ENCODE measurements at regions not wholly inside any gene's neighbourhood (a gene's known extent, or its start where the extent isn't known, plus 50 kb on each side); places are given as distances from the start of the nearest gene placed in this dataset.

DNA sequence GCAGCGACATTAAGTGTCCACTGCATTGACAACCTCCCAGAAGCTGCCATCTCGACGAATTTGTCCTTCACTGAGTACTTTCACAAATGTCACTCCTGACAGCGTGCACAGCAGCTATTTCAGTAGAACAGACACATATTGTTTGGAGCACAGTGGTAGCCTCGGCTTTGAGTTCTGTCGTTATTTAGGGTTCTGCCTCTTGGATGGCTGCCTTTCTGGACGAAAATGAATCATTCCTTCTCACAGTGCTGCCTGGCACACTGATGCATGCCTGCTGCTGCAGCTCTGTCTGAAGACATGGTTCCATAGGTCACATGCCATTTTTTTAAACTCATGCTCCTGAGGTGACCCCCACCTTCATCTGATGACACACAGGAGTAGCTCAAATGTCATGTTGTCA, 477.0 kb downstream of the C6orf118 start:
- CTCF ChIA-PET: no interaction called here
- Mint-ChIP-seq H3K4me1 (ENCODE audit: low read depth, unreplicated experiment) (peaks cover 7% of the 10 kb centered on the region), H3K9me3 (ENCODE audit: low read depth, unreplicated experiment) (peaks cover 11% of the 10 kb centered on the region), H3K4me3 (ENCODE audit: low read depth, unreplicated experiment) (no peak overlapping the region), H3K27ac (ENCODE audit: unreplicated experiment) (no peak overlapping the region), H3K36me3 (ENCODE audit: insufficient read depth, unreplicated experiment) (no peaks in the 10 kb centered on the region), H3K27me3 (ENCODE audit: unreplicated experiment) (no peaks in the 10 kb centered on the region)
- intact Hi-C loops (cut with micrococcal nuclease; ENCODE audit: unreplicated experiment): no loop called here
- TF ChIP-seq, protein P1, sequence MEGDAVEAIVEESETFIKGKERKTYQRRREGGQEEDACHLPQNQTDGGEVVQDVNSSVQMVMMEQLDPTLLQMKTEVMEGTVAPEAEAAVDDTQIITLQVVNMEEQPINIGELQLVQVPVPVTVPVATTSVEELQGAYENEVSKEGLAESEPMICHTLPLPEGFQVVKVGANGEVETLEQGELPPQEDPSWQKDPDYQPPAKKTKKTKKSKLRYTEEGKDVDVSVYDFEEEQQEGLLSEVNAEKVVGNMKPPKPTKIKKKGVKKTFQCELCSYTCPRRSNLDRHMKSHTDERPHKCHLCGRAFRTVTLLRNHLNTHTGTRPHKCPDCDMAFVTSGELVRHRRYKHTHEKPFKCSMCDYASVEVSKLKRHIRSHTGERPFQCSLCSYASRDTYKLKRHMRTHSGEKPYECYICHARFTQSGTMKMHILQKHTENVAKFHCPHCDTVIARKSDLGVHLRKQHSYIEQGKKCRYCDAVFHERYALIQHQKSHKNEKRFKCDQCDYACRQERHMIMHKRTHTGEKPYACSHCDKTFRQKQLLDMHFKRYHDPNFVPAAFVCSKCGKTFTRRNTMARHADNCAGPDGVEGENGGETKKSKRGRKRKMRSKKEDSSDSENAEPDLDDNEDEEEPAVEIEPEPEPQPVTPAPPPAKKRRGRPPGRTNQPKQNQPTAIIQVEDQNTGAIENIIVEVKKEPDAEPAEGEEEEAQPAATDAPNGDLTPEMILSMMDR (IDR thresholded peaks at IDR 0.05; ENCODE audit: unreplicated experiment): no peak
- no peak for DNase-seq
- no TSS peak for BruUV-seq (replicated peaks)

DNA sequence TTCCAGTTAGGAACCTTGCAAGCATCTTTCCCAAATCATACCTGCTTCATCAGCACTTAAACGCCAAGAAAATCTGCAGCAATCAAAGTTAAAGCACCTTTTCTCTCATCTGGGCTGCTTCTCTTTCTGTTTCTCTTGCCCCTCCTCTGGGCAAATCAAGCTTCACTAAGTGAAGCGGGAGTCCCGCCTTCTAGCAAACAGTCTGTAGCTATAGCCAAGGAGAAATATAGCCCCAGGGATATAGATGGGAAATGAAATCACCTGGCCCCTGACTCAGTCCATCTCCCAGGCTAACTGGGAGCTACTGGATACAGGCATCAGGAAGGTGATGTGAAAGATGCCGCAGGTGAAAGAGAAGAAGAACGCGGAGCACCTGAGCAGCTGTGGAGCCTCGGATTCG, 481.9 kb downstream of the C6orf118 start:
- Mint-ChIP-seq H3K9me3 (ENCODE audit: low read depth, unreplicated experiment) (peaks cover 6% of the 10 kb centered on the region), H3K4me3 (ENCODE audit: low read depth, unreplicated experiment) (peak overlapping the region; percentile 65), H3K27me3 (ENCODE audit: unreplicated experiment) (no peaks in the 10 kb centered on the region), H3K27ac (ENCODE audit: unreplicated experiment) (peak overlapping the region; percentile 82), H3K4me1 (ENCODE audit: low read depth, unreplicated experiment) (peaks cover 17% of the 10 kb centered on the region), H3K36me3 (ENCODE audit: insufficient read depth, unreplicated experiment) (peaks cover 5% of the 10 kb centered on the region)
- no TSS peak for BruUV-seq (replicated peaks)
- DNase-seq: peak; percentile 9
- CTCF ChIA-PET: interaction anchor here (0.5 to 0.7 kb wide), 3 partner anchors 61 to 704 kb away, joined by 3 to 6 read pairs (median 5); no protein-coding TSS in a partner anchor
- intact Hi-C loops (cut with micrococcal nuclease; ENCODE audit: unreplicated experiment): no loop called here
- TF ChIP-seq, protein P1 (IDR thresholded peaks at IDR 0.05; ENCODE audit: unreplicated experiment): no peak

DNA sequence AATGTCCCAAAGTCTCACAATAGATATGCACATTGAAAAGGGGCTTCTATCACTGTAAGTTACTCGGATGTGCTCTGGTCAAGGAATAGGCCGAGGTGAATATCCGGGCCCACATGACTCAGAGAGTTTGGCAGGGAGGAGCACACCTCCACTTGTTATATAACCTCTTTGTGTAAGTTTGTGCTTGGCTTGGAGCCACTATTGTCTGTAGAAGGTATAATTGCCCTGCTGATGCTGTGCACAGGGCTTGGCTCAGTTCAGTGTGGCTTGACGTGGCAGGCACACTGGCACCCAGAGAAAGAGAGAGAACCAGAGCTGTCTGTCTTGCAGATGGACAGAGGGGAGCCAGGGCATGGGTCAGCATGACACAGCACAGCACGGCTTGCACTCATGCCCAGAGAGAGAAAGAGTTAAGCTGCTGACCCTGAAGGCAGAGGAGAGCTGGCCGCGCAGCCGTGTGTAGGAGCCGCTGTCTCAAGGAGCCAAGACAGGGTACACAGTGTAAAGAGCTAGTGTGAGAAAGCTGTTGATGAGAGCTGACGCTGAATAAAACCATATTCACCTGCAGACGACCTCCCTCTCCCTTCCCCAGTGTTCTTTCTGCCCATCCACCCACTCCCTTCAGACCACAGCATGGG, 482.5 kb downstream of the C6orf118 start:
- peaks cover 17% of the 10 kb centered on the region for H3K4me1 Mint-ChIP-seq (ENCODE audit: low read depth, unreplicated experiment)
- BruUV-seq (replicated peaks): no TSS peak
- TF ChIP-seq, protein P1 (IDR thresholded peaks at IDR 0.05; ENCODE audit: unreplicated experiment): no peak
- H3K27me3 Mint-ChIP-seq (ENCODE audit: unreplicated experiment): no peaks in the 10 kb centered on the region
- peaks cover 7% of the 10 kb centered on the region for H3K9me3 Mint-ChIP-seq (ENCODE audit: low read depth, unreplicated experiment)
- H3K4me3 Mint-ChIP-seq (ENCODE audit: low read depth, unreplicated experiment): peak overlapping the region; percentile 65
- H3K27ac Mint-ChIP-seq (ENCODE audit: unreplicated experiment): peak overlapping the region; percentile 82
- CTCF ChIA-PET: interaction anchor here (0.6 to 0.7 kb wide), 2 partner anchors 33 to 102 kb away, joined by 4 to 6 read pairs; no protein-coding TSS in a partner anchor
- intact Hi-C loops (cut with micrococcal nuclease; ENCODE audit: unreplicated experiment): no loop called here
- peak; percentile 37 for DNase-seq
- peaks cover 5% of the 10 kb centered on the region for H3K36me3 Mint-ChIP-seq (ENCODE audit: insufficient read depth, unreplicated experiment)

DNA sequence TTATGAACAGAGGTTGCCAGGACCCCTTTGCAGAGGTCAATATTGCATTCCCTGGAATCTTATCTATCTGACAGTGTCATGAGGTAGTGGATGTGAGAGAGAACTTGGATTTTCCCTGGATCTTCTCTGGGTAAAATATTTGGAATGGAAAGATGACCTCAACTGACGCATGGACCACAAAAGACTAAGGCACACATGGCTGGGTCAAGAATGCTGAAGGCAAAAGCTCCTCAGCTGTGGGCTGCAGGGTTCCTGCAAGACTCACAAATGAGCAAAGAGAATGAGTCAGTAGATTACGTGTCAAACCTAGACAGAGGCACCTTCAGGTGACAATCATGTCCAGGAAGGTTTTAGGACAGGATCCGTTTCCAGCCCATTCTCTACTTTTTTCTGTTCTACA, 484.0 kb downstream of the C6orf118 start:
- H3K9me3 Mint-ChIP-seq (ENCODE audit: low read depth, unreplicated experiment): peaks cover 9% of the 10 kb centered on the region
- no TSS peak for BruUV-seq (replicated peaks)
- DNase-seq: no peak
- H3K4me1 Mint-ChIP-seq (ENCODE audit: low read depth, unreplicated experiment): peaks cover 17% of the 10 kb centered on the region
- H3K4me3 Mint-ChIP-seq (ENCODE audit: low read depth, unreplicated experiment): no peak overlapping the region
- H3K27me3 Mint-ChIP-seq (ENCODE audit: unreplicated experiment): no peaks in the 10 kb centered on the region
- H3K36me3 Mint-ChIP-seq (ENCODE audit: insufficient read depth, unreplicated experiment): peaks cover 5% of the 10 kb centered on the region
- CTCF ChIA-PET: no interaction called here
- no peak overlapping the region for H3K27ac Mint-ChIP-seq (ENCODE audit: unreplicated experiment)
- intact Hi-C loops (cut with micrococcal nuclease; ENCODE audit: unreplicated experiment): no loop called here
- TF ChIP-seq, protein P1 (IDR thresholded peaks at IDR 0.05; ENCODE audit: unreplicated experiment): no peak
